ENCODE measurements at regions not wholly inside any gene's neighbourhood (a gene's known extent, or its start where the extent isn't known, plus 50 kb on each side); places are given as distances from the start of the nearest gene placed in this dataset.
"Not testable (repeated sequence)": the region's sequence is repeated elsewhere in the genome, so short reads cannot be mapped to it uniquely, and the experiment has no call there.

DNA sequence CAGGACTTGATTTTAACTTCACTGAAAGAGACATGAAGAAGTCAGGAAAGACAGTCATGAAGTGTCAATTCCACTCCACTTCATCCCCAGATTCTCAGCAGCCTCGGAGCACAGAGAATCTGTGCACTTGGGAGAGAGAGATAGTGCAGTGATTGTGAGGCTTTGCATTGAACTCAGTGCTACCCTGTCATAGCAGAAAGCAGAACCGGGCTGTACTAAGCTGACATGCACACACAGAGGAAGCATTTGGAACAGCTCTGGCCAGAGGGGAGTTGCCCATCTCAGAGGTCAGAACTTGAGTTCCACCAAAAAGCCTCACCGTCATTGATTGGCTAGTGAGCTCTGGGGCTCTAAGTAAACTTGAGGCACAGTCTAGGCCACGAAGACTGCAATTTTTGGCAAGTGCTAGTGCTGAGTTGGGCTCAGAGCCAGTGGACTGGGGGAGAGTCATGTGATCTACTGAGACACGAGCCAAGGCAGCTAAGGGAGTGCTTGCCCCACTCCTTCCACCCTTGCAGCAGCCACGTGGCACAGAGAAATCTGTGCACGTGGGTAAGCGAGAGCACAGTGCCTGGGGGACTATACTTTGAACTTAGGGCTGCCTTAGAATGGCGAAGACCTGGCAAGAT, 810.2 kb upstream of the ADAMTS5 start:
- DNase-seq (ENCODE audit: low read depth in 3 of 3) = no peak

DNA sequence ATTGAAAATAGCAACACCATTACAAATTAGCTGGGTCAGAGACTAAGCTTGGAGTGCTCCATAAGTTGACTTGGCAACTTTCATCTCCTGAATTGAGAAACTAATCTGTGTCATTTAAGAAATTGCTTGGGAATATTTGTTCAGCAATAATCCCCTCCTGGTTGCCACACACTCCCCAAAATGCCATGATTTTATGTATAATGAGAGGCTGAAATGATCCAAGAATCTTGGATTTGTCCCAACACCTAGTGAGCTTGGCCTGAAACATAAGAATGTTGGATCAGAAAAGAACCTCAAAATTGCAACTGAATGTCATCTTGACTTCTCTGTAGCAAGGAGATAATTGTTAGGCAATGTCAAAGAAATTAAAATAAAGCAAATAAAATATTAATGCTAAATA, 805.9 kb upstream of the ADAMTS5 start:
- no peak for DNase-seq (ENCODE audit: low read depth in 3 of 3)

- DNase-seq (ENCODE audit: low read depth in 3 of 3) = no peak
Measured at GRCh38 chr21:27771938-27772483, 805.1 kb upstream of the ADAMTS5 start.

- DNase-seq (ENCODE audit: low read depth in 3 of 3) = no peak
Measured at GRCh38 chr21:27769763-27770162, 802.9 kb upstream of the ADAMTS5 start.

- not testable (repeated sequence) for DNase-seq (ENCODE audit: low read depth in 3 of 3)
Measured at GRCh38 chr21:27768046-27768637, 801.3 kb upstream of the ADAMTS5 start.

GRCh38 chr21:27764056-27764455, 797.2 kb upstream of the ADAMTS5 start:
- DNase-seq (ENCODE audit: low read depth in 3 of 3) = no peak

- no peak for DNase-seq (ENCODE audit: low read depth in 3 of 3)
Measured at GRCh38 chr21:27761623-27762022, 794.7 kb upstream of the ADAMTS5 start.

- no peak for DNase-seq (ENCODE audit: low read depth in 3 of 3)
Measured at GRCh38 chr21:27759820-27760219, 792.9 kb upstream of the ADAMTS5 start.

GRCh38 chr21:27759091-27759659, 792.3 kb upstream of the ADAMTS5 start:
- no peak for DNase-seq (ENCODE audit: low read depth in 3 of 3)

GRCh38 chr21:27756191-27756590, 789.3 kb upstream of the ADAMTS5 start:
- no peak for DNase-seq (ENCODE audit: low read depth in 3 of 3)

GRCh38 chr21:27743971-27744564, 777.2 kb upstream of the ADAMTS5 start:
- DNase-seq (ENCODE audit: low read depth in 3 of 3) = no peak

- no peak for DNase-seq (ENCODE audit: low read depth in 3 of 3)
Measured at GRCh38 chr21:27741736-27742135, 774.8 kb upstream of the ADAMTS5 start.

- DNase-seq (ENCODE audit: low read depth in 3 of 3) = no peak
Measured at GRCh38 chr21:27740084-27740483, 773.2 kb upstream of the ADAMTS5 start.

DNA sequence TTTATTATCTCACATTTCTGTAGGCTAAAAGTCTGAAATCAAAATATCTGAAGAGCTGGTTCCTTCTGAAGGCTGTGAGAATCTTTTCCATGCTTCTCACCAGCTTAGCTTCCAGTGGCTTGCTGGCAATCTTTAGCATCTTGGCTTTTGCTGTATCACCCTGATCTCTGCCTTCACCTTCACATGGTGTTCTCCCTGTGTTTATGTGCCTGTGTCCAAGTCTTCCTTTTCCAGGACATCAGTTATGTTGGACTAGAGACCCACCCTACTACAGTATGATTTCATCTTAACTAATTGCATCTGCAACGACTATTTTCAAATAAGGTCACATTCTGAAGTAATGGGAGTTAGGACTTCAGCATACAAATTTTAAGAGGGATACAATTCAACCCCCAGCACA, 772.3 kb upstream of the ADAMTS5 start:
- no peak for DNase-seq (ENCODE audit: low read depth in 3 of 3)

DNA sequence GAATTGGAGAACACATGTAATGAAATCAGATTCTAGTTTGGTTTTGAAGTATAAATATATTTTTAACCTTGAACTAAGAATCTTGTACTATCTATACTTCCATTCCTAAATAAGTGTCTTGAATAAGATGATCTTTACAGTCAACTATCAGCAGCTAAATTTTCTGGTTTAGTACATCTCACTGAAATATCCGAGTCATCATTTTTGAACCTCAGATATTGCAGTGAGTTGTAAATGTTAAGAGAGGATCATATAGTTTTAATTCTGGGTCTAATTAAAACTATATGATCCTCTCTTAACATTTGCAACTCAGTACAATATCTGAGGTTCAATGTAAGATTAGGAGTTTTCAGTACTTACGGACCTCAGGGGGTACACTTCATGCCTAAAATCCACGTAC, 768.8 kb upstream of the ADAMTS5 start:
- DNase-seq (ENCODE audit: low read depth in 3 of 3) = no peak

- no peak for DNase-seq (ENCODE audit: low read depth in 3 of 3)
Measured at GRCh38 chr21:27734146-27734545, 767.3 kb upstream of the ADAMTS5 start.

- DNase-seq (ENCODE audit: low read depth in 3 of 3) = no peak
Measured at GRCh38 chr21:27725916-27726315, 759.0 kb upstream of the ADAMTS5 start.

DNA sequence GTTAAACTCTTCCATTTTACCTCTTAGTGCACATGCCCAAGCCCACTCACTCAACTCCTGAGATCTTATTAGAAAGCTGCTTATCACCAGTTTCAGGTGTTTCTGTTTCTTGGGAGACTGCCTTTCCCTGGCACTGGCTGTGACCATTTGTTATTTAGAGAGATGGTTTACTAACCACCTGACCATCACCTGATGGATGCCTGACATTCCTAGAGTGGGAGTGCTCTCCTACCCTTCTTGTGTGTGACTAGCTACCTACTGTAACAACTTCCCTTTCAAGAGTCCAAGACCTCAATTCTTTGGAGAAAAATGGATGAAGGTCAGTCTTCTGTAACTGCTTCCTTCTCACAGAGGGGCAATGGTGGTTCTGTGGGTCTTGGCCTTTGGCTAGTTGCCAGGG, 755.2 kb upstream of the ADAMTS5 start:
- DNase-seq (ENCODE audit: low read depth in 3 of 3) = no peak

DNA sequence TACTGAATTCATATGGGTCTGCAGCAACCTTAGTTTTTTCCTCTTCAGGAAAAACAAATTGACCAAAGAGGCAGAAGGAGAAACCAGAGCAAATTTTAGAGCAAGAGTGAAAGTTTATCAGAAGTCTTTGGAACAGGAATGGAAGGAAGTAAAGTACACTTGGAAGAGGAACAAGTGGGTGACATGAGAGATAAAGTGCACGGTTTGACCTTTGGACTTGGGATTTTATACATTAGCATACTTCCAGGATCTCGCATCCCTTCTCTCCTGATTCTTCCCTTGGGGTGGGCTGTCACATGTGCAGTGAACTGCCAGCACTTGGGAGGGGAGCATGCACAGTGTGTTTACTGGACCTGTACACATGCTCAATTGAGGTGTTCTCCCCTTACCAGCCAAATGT, 754.8 kb upstream of the ADAMTS5 start:
- no peak for DNase-seq (ENCODE audit: low read depth in 3 of 3)

DNA sequence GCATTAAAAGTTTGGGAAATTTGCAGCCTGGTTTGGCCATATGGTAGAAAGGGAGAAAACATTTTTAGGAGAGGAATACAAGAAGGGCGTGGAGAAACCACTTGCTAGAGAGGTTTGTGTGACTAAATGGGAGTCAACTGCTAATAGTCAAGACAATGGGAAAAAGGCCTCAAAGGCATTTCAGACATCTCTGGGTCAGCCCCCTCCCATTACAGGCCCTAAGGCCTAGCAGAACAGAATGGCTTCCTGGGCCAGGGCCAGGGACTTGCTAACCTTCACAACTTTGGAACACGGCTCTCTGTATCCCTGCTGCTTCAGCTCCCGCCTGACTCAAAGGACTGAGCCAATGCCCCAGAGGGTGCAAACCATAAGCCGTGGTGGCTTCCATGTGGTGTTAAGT, 752.3 kb upstream of the ADAMTS5 start:
- DNase-seq (ENCODE audit: low read depth in 3 of 3) = no peak

DNA sequence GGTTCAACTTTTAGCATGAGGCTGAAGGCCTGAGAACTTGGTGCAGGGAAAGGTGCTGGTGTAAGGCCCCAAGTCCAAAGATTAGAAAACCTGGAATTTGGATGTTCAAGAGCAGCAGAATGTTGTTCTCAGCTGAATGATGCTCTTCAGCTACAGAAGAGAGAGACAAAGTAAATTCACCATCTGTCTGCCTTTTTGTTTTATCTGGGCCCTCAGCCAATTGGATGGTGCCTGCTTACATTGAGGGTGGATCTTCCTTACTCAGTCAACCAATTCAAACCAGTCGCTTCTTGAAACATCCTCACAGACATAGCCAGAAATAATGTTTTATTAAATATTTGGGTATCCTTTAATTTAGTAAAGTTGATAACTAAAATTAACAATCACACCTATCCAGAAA, 748.2 kb upstream of the ADAMTS5 start:
- DNase-seq (ENCODE audit: low read depth in 3 of 3) = no peak

GRCh38 chr21:27713154-27714109, 746.5 kb upstream of the ADAMTS5 start:
- no peak for DNase-seq (ENCODE audit: low read depth in 3 of 3)

All from stimulated activated CD4-positive, alpha-beta T cell treated with anti-CD3 and anti-CD28 coated beads, TNF-alpha, amount 100 ng/mL, for 48 hours (primary cell).